CD4-positive, alpha-beta T cell treated with Interleukin-6 for 4 hours (primary cell): ENCODE measurements at regions not wholly inside any gene's neighbourhood (a gene's known extent, or its start where the extent isn't known, plus 50 kb on each side); places are given as distances from the start of the nearest gene placed in this dataset.

Experiments
- DNase-seq: peaks from one replicate; pipeline ENCODE4 v3.0.0-alpha.2; 2020; ENCODE audit warnings: mixed read lengths

- DNase-seq: no peak
Measured at GRCh38 chr18:51862051-51862715, 477.8 kb upstream of the DCC start.

GRCh38 chr18:51864219-51864965, 475.6 kb upstream of the DCC start:
- DNase-seq: no peak

DNA sequence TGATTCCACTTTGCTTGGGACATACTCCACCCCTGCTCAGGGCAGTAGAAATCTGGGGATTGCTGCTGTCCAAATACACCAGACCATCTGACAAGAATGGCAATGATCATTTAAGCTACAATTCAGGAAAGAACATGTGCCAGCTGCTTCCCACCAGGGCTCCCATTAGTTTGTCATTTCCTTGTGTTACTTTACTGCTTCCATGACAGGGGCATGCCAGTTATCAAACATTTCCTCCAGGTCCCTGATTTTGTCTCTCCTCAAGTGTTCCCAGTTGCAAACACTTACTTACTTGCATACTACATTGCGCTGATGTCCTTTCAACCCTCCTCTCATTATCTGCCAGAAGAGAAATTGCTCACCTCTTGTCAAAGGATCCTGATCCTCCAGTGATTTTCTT, 474.5 kb upstream of the DCC start:
- DNase-seq: no peak

DNA sequence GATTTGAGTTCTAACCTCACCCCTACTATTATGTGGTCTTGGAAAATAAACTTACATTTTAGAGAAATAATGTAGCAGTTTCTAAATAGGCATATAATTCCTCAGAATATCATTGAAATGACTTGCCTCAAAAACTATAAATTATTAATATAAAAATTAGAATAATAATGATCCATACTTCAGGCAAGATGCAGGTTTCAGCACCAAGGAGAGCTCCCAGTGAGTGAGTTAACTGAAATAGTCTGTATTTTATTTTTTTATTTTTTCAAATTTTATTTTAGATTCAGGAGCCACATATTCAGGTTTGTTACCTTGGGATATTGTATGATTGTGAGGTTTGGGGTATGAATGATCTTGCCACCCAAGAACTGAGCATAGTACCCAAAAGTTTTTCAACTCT, 472.2 kb upstream of the DCC start:
- no peak for DNase-seq

DNA sequence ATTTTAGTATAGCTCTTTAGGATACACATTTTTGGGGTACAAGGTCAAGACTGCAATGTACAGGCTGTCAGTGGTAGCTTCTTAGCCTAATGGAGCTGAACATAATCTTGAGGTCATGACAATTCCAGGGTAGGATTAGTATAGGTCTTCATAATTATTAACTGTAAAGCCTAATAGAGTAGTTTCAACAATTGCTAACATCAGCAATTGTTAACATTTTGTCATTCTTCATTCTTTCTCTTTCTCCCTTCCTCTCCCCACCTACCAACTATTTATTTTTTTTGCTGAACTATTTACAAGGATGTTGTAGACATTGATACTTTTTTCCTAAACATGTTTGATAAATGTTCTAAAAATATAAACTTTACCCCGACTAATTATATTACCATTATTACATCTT, 461.3 kb upstream of the DCC start:
- no peak for DNase-seq

DNA sequence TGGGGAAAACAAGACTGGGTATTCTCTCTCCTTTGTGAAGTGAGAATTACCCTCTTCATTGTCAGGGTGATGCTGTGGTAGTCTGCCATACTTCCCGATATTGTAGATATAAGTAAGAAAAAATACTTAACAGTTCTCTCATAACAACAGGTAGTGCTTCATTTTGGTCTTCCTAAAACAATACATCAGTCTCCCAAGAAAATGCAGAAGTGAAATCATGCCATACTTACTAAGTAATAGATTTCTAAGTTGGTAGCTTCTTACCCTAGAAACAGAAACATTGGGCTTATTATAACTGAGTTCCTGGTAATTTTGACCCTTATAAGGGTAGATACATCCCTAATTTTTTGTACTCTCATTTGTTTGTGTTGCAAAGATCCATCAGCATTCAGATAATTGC, 460.7 kb upstream of the DCC start:
- DNase-seq: no peak

DNA sequence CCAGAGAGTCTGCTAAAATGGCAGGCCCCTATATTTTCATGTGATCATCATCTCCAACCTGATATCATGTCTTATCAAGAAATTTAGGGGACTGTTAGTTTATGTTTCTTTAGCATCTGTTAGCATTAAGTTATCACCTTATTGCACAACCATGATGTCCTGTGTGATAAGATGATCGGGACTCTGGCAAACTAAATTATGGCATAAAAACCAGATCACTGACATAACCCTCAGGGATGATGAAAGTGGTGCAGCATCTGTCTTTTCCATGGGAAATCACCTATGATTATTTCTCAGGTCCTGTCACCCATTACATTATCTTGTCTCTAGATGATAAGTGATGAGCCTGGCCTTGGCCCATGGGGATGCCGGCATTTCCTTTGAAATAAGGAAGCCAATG, 458.6 kb upstream of the DCC start:
- no peak for DNase-seq

GRCh38 chr18:51884039-51884438, 456.0 kb upstream of the DCC start:
- DNase-seq: no peak

GRCh38 chr18:51890762-51891161, 449.2 kb upstream of the DCC start:
- no peak for DNase-seq

GRCh38 chr18:51891876-51892275, 448.1 kb upstream of the DCC start:
- DNase-seq: no peak

DNA sequence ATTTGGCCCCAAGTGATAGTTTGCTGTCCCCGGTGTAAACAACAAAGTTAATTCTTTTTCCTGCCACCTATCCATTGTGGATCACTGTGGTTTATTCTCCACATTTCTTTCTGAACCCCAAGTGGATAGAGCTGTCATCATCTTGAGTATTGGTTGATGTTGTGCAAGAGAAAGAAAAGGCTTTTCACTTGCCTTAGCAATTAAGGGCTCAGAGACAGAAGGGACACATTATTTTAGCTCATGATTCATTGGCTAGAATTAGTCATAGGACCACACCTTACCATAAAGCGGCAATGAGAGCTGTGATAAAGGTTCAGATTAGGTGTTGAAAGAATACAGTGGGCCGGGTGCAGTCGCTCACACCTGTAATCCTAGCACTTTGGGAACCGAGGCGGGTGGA, 442.1 kb upstream of the DCC start:
- no peak for DNase-seq

GRCh38 chr18:51907687-51908597, 432.1 kb upstream of the DCC start:
- no peak for DNase-seq

GRCh38 chr18:51908598-51908944, 431.4 kb upstream of the DCC start:
- DNase-seq: no peak

DNA sequence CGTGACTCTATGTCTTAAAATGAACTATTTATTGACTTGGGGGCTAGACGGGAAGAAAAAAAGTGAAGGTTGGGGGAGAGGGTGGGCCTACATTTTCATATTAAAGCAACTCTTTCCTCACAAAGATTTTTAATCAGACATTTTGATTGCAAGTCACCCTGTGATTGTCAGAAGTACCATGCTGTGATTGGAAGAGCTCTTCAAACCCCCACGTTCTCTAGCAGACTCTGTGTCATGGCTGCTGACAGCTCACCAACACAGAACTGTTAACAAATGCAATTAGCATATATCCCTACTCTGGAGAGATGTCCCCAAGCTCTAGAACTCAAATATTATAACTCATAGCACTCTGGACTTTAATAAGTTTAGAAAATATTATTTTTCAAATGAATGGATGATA, 428.4 kb upstream of the DCC start:
- DNase-seq: no peak

GRCh38 chr18:51912381-51912780, 427.6 kb upstream of the DCC start:
- DNase-seq: no peak

DNA sequence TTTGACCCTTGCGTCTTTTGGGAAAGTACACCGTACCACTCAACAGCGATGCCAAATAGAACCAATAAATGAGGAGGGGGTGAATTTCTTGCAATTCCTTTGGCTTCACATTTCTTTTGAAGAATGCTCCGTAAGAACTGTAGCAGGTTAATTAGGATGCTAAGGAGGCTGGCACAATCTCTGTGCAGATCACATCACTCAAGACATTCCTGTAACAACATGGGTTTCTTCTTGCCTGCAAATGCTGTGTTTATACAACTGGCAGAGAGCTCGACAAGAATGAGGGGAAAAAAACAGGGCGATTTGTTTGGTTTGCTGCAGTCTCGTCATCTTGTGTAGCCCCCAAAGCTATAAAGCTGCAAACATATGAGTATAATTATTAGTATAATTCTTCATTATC, 424.8 kb upstream of the DCC start:
- no peak for DNase-seq

DNA sequence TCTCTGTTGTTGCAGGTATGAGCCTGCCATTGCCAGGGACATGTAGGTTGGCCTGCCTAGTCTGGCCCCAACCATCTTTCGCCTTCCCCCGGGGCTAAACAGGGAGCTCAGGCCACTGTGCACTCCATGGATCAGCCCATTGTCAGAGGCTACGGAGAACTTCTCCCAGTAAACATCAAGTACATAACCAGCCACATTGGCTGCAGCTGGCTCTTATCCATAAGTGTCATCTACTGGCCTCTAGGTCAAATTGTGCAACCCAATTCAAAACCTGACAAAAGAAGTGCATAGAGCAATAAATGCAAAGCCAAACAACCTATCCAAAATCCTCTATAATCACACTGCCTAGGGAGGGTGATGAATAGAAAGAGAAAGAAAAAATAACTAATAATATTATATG, 418.1 kb upstream of the DCC start:
- no peak for DNase-seq

- DNase-seq: no peak
Measured at GRCh38 chr18:51933903-51934302, 406.1 kb upstream of the DCC start.

DNA sequence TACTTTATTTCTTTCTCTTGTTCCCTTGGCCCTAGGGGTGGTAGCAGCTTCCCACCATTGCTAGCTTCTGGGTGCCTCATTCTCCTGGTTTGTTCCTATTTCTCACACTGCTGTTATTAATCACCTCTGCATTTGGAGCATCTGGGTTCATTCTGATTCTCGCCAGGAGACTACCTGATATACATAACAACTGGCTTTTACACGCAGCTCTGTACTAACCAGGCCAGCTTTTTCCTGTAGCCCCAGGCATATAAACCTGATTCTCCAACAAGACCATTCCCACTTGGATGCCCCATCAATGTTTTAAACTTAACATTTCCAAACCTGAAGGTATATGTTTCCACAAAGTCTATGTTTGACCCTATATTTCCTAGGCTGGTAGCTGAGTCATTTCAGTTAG, 403.9 kb upstream of the DCC start:
- DNase-seq: no peak

- no peak for DNase-seq
Measured at GRCh38 chr18:51941999-51942398, 398.0 kb upstream of the DCC start.

DNA sequence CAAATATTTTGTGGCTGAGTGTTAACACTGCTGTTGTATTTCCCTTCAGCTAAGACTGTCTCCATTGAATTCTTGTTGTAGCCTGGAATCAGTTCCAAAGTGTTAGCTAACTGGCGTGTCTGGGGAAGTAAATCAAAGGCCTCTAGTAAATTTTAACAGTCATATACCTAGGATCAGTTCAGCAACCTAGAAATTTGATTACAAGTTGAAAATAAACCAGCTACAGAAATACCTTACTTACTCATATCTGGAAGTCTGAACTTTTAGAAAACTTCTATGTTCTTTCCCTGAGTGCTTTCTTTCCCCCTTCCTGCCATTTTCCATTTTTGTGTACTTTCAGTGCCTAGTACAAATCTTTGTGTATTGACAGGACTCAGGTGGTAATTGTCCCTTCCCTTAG, 396.7 kb upstream of the DCC start:
- DNase-seq: no peak

- no peak for DNase-seq
Measured at GRCh38 chr18:51946946-51947345, 393.1 kb upstream of the DCC start.

DNA sequence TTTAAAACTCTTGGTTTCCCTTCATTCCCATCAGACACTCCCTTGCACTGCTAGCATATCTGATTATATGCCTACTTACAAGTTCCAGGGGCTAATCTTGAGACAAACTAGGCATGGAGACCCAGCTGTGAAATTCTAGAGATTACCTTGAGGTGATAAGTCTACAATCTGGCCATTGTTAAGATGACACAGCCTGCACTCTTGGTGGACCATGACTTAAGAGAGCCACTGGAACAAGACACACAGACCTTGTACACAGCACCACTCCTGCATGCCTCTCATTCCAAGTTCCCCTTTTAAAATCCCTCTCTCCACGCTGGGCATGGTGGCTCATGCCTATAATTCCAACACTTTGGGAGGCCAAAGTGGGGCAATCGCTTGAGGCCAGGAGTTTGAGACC, 387.2 kb upstream of the DCC start:
- no peak for DNase-seq

DNA sequence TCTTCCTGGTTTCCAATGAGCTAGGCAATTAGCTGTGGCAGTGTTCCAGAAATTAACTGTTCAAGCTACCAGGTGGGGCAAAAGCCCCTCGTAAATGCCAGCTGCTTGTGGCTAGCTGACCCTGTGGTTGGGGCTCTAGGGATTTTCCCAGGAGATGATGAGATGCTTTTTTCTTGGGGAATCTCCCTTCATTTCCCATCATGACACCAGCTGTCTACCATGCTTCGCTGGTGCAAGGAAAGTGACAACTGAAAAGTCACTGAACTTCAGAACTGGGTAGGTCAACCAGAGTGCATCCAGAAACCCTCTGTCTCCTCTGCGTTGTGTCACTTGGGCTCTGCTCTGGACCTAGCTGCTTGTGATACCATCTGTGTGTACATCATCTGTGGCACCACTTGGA, 386.5 kb upstream of the DCC start:
- no peak for DNase-seq
